Heart left ventricle (tissue), 14 donors: ENCODE measurements at regions not wholly inside any gene's neighbourhood (a gene's known extent, or its start where the extent isn't known, plus 50 kb on each side); places are given as distances from the start of the nearest gene placed in this dataset.

Experiments used
- ATAC-seq, 4 donors: fragments of 200-7000 bp; cut with Tn5 transposase; one replicate each; pipeline ENCODE4 v1.9.1; 2020 to 2022; ENCODE audit warnings: moderate library complexity in 4 of 4, mild to moderate bottlenecking in 3 of 4, moderate number of reproducible peaks in 1 of 4
- DNase-seq, 5 donors: peaks; one replicate each; pipeline ENCODE4 v3.0.0-alpha.2; 2020
- H3K27ac ChIP-seq, 12 donors: fragments of 200-600 bp; sonication (generic) in 4 of 12; one replicate each; pipeline versions ENCODE4 v1.5.0 to v1.8.0; 2016 to 2022; ENCODE audit warnings: mild to moderate bottlenecking in 2 of 12
- H3K27me3 ChIP-seq, 9 donors: fragments of 200-600 bp; sonication (generic) in 2 of 9; one replicate each; pipeline versions ENCODE4 v1.5.1 to v1.8.0; 2016 to 2022; ENCODE audit warnings: mild to moderate bottlenecking in 3 of 9
- H3K36me3 ChIP-seq, 9 donors: fragments of 200-600 bp; sonication (generic) in 2 of 9; one replicate each; pipeline versions ENCODE4 v1.5.0 to v1.8.0; 2018 to 2022; ENCODE audit warnings: mild to moderate bottlenecking in 2 of 9
- H3K4me1 ChIP-seq, 12 donors: fragments of 200-600 bp; sonication (generic) in 4 of 12; one replicate each; pipeline versions ENCODE4 v1.5.0 to v1.8.0; 2016 to 2022; ENCODE audit warnings: mild to moderate bottlenecking in 3 of 12
- H3K4me3 ChIP-seq, 12 donors: fragments of 200-600 bp; sonication (generic) in 4 of 12; one replicate each; pipeline versions ENCODE4 v1.5.0 to v1.8.0; 2017 to 2022; ENCODE audit warnings: mild to moderate bottlenecking in 9 of 12, moderate library complexity in 4 of 12
- H3K9me3 ChIP-seq, 12 donors: fragments of 200-600 bp; sonication (generic) in 4 of 12; one replicate each; pipeline versions ENCODE4 v1.5.0 to v1.8.0; 2016 to 2022; ENCODE audit warnings: mild to moderate bottlenecking in 1 of 12
- POLR2A ChIP-seq, 2 donors: fragments of 450-650 bp; IDR thresholded peaks; one replicate each; pipeline ENCODE4 v1.6.1; 2017; ENCODE audit warnings: antibody characterized with exemption in 2 of 2, mild to moderate bottlenecking in 2 of 2, moderate library complexity in 2 of 2
- intact Hi-C, 10 donors: fragments of 100-400 bp; cut with DNase I; formaldehyde crosslinking; loops; one replicate each; pipeline versions ENCODE4 v1.11.1 to v1.14.2; 2022
- TF ChIP-seq, protein P1 (sequence below), 12 donors: fragments of 200-600 bp; sonication (generic) in 4 of 12; IDR thresholded peaks; one replicate each; pipeline versions ENCODE4 v1.5.0 to v1.8.0; 2018 to 2022; ENCODE audit warnings: antibody characterized with exemption in 12 of 12, mild to moderate bottlenecking in 5 of 12
- donor health status: ischemic (EF 13 %, LVEDD 7.1; RV severe dilation, severe dysfunction).
- donor health status: DM: no; HTN: yes; CAD: no.
- donor health status: DM: no; HTN: no; CAD: no.
- donor health status: ischemic (EF 25% LVEDD 6.9; RV normal size, moderate dysfunction).
- donor health status: ischemic (EF 25% LVEDD 5.7; RV mildly dilated, moderate dysfunction).
- donor health status: DM: yes; HTN: yes; CAD: no.
- donor health status: ischemic (EF 35%, LVEDD 5.7; RV mildly dilated, moderate dysfunction).
- donor health status: nonischemic (EF 11% LVEDD 7.7; RV severe dilation, severe dysfunction).
- donor health status: DM: yes; HTN: yes; CAD: no.
- donor health status: PGD.
- donor health status: ischemic (EF 29% LVEDD 5.4; RV normal size, mild dysfunction).
- donor health status: nonischemic (EF 23%, LVEDD 6.1; RV moderate dilation, normal function).

DNA sequence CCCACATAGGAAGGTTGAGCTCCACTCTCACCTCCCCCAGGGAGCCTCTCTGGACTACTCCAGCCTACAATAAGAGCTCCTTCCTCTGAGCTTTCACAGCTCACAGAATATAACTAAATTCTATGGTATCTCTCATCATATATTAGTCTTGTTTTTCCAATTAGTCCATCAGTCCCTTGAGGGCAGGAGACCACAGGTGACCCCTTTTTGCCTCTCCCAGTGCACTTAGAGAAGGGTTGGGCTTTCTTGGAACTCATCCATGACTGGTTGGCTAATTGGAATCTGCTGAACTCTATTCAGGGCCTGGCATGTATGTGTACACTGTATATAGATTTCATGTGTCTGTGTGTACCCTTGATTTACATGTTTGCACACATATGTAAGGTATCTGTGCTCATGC is 50.4 kb upstream of the ARAP3 start:
- H3K4me1 ChIP-seq, result peaks cover 0 to 7% (median 0%) of the 10 kb centered on the region in 12 donors

More for the DNA sequence above, 50.4 kb upstream of the ARAP3 start:
- TF ChIP-seq, protein P1, sequence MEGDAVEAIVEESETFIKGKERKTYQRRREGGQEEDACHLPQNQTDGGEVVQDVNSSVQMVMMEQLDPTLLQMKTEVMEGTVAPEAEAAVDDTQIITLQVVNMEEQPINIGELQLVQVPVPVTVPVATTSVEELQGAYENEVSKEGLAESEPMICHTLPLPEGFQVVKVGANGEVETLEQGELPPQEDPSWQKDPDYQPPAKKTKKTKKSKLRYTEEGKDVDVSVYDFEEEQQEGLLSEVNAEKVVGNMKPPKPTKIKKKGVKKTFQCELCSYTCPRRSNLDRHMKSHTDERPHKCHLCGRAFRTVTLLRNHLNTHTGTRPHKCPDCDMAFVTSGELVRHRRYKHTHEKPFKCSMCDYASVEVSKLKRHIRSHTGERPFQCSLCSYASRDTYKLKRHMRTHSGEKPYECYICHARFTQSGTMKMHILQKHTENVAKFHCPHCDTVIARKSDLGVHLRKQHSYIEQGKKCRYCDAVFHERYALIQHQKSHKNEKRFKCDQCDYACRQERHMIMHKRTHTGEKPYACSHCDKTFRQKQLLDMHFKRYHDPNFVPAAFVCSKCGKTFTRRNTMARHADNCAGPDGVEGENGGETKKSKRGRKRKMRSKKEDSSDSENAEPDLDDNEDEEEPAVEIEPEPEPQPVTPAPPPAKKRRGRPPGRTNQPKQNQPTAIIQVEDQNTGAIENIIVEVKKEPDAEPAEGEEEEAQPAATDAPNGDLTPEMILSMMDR (IDR thresholded peaks at IDR 0.05), result no peak
- no peak for TF ChIP-seq POLR2A (IDR thresholded peaks at IDR 0.05)
- Histone ChIP-seq H3K4me3 (no peak overlapping the region), H3K27ac (no peak overlapping the region), H3K36me3 (no peaks in the 10 kb centered on the region), H3K9me3 (no peaks in the 10 kb centered on the region), H3K27me3 (peaks cover 0 to 1% (median 0%) of the 10 kb centered on the region in 9 donors)
- no peak for DNase-seq
- ATAC-seq, result no peak
- intact Hi-C loops, result no loop called here
